NT2/D1 (cell line): ENCODE measurements at regions not wholly inside any gene's neighbourhood (a gene's known extent, or its start where the extent isn't known, plus 50 kb on each side); places are given as distances from the start of the nearest gene placed in this dataset.
A peak's percentile ranks its signal among the peaks of the same experiment; 100 is the strongest.

Experiments
- DNase-seq: peaks from one replicate; pipeline ENCODE4 v3.0.0-alpha.2; 2011; ENCODE audit warnings: low read depth, low spot score
- H3K27me3 ChIP-seq: 2 replicates; pipeline ENCODE4 v1.6.0; 2011; ENCODE audit warnings: mild to moderate bottlenecking; ENCODE audit not compliant: insufficient read length, insufficient read depth
- H3K36me3 ChIP-seq: 2 replicates; pipeline ENCODE4 v1.6.1; 2011; ENCODE audit warnings: mild to moderate bottlenecking, low read length, mixed read lengths; ENCODE audit not compliant: insufficient read depth, insufficient read length
- H3K4me1 ChIP-seq: 2 replicates; pipeline ENCODE4 v1.5.1; 2011; ENCODE audit not compliant: insufficient read depth, insufficient read length
- H3K4me3 ChIP-seq: 2 replicates; pipeline ENCODE4 v1.5.1; 2011; ENCODE audit warnings: low read depth; ENCODE audit not compliant: insufficient read length
- H3K9ac ChIP-seq: 2 replicates; pipeline ENCODE4 v1.6.0; 2011; ENCODE audit warnings: low read depth; ENCODE audit not compliant: insufficient read length
- H3K9me3 ChIP-seq: 2 replicates; pipeline ENCODE4 v1.5.1; 2011; ENCODE audit warnings: mild to moderate bottlenecking, low read length; ENCODE audit not compliant: insufficient read depth
- SUZ12 ChIP-seq: IDR thresholded peaks from 2 replicates; pipeline ENCODE4 v1.6.1; 2011; ENCODE audit not compliant: insufficient read length, insufficient read depth; ENCODE audit errors: extremely low read depth
- YY1 ChIP-seq: IDR thresholded peaks from 2 replicates; pipeline ENCODE4 v1.6.1; 2011; ENCODE audit not compliant: insufficient read length, insufficient read depth
- ZNF274 ChIP-seq: IDR thresholded peaks from 2 replicates; pipeline ENCODE4 v1.6.1; 2011; ENCODE audit warnings: mild to moderate bottlenecking, low read depth, low read length

- H3K9me3 ChIP-seq = no peaks in the 10 kb centered on the region
- TF ChIP-seq YY1 = no peak
- no peak for TF ChIP-seq ZNF274
- no peak for TF ChIP-seq SUZ12
Measured at GRCh38 chr1:90508376-90509167, 208.5 kb downstream of the BARHL2 start.

DNA sequence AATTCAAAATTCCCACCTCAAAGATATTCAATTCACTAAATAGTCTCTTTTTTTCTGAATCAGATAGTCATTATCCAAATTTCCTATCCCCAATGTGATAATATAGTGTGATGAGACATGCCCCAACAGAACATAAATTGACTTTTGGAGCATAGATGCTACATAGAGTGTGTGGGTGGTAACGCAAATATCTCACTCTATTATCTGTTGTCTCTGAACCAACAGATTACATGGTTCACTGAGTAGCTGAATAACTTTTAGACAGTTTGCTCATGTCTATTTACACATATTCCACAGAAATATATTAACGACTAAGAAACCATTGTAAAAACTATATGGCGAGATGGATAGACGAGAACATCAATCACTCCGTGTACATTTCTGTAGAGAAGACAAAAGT lies 209.9 kb downstream of the BARHL2 start:
- no peaks in the 10 kb centered on the region for H3K36me3 ChIP-seq
- no peak overlapping the region for H3K4me3 ChIP-seq
- no peaks in the 10 kb centered on the region for H3K27me3 ChIP-seq
- TF ChIP-seq SUZ12 (no peak), YY1 (no peak), ZNF274 (no peak)
- H3K9ac ChIP-seq = no peak overlapping the region
- peaks cover 2% of the 10 kb centered on the region for H3K4me1 ChIP-seq
- DNase-seq = no peak
- H3K9me3 ChIP-seq = no peaks in the 10 kb centered on the region

More at GRCh38 chr1:90508376-90509167, 208.5 kb downstream of the BARHL2 start:
- no peak for DNase-seq
- H3K4me3 ChIP-seq = no peak overlapping the region
- H3K27me3 ChIP-seq = no peaks in the 10 kb centered on the region
- no peaks in the 10 kb centered on the region for H3K4me1 ChIP-seq
- no peaks in the 10 kb centered on the region for H3K36me3 ChIP-seq
- H3K9ac ChIP-seq = no peak overlapping the region

- H3K9ac ChIP-seq = no peak overlapping the region
- no peaks in the 10 kb centered on the region for H3K9me3 ChIP-seq
- TF ChIP-seq ZNF274 (no peak), SUZ12 (no peak), YY1 (no peak)
- no peaks in the 10 kb centered on the region for H3K27me3 ChIP-seq
- H3K4me3 ChIP-seq = no peak overlapping the region
- DNase-seq = no peak
- peaks cover 6% of the 10 kb centered on the region for H3K4me1 ChIP-seq
- no peaks in the 10 kb centered on the region for H3K36me3 ChIP-seq
Measured at GRCh38 chr1:90505806-90506205, 211.3 kb downstream of the BARHL2 start.

- Histone ChIP-seq H3K9me3 (no peaks in the 10 kb centered on the region), H3K4me1 (peaks cover 6% of the 10 kb centered on the region), H3K36me3 (no peaks in the 10 kb centered on the region), H3K27me3 (no peaks in the 10 kb centered on the region), H3K4me3 (no peak overlapping the region), H3K9ac (no peak overlapping the region)
- TF ChIP-seq SUZ12 (no peak), YY1 (no peak), ZNF274 (no peak)
- no peak for DNase-seq
Measured at GRCh38 chr1:90504509-90504908, 212.6 kb downstream of the BARHL2 start.

DNA sequence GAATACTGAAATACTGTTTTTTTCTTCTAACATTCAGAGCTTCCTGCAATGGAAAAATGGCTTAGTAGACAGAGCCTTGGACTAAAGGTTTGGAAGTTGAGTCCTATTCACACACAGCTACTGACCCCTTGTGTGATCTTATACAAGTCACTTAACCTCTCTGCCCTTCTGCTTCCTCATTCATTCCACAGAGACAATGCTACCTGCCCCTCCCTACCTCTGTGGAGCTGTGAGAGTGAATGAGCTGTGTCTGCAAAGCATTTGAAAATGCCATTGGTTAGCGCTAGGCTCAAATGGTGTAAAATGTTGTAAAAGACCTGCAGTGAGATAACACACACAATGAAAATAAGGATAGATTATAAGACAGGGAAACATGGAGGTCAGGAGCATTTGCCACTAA lies 214.4 kb downstream of the BARHL2 start:
- no peaks in the 10 kb centered on the region for H3K36me3 ChIP-seq
- TF ChIP-seq SUZ12 (no peak), ZNF274 (no peak), YY1 (no peak)
- peaks cover 6% of the 10 kb centered on the region for H3K4me1 ChIP-seq
- no peaks in the 10 kb centered on the region for H3K27me3 ChIP-seq
- H3K9ac ChIP-seq = no peak overlapping the region
- peak; percentile 43 for DNase-seq
- H3K4me3 ChIP-seq = no peak overlapping the region
- H3K9me3 ChIP-seq = no peaks in the 10 kb centered on the region

DNA sequence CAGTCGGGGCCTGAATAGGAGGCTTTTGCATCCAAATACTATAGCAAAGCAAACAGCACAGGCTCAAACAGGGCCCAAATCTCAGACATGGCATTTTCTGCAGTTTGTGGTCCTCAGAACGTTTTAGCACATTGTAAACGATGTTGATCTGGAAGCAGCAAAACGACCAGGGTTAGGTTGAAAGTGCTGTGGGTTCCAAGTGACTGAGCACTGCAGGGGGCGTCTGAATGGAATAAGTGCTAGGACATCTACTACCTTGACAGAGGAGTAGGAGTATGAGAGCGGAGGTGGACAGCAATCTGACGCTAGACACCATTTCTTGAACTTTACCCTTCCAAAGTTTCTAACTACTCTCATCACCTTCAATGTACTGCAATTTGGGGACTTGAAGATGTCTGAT lies 214.9 kb downstream of the BARHL2 start:
- no peak overlapping the region for H3K4me3 ChIP-seq
- no peaks in the 10 kb centered on the region for H3K27me3 ChIP-seq
- no peak overlapping the region for H3K9ac ChIP-seq
- peaks cover 6% of the 10 kb centered on the region for H3K4me1 ChIP-seq
- DNase-seq = no peak
- no peaks in the 10 kb centered on the region for H3K9me3 ChIP-seq
- no peaks in the 10 kb centered on the region for H3K36me3 ChIP-seq
- no peak for TF ChIP-seq YY1
- no peak for TF ChIP-seq SUZ12
- no peak for TF ChIP-seq ZNF274

- Histone ChIP-seq H3K36me3 (no peaks in the 10 kb centered on the region), H3K4me3 (no peak overlapping the region), H3K9ac (no peak overlapping the region), H3K27me3 (no peaks in the 10 kb centered on the region), H3K9me3 (no peaks in the 10 kb centered on the region), H3K4me1 (peaks cover 6% of the 10 kb centered on the region)
- no peak for DNase-seq
- TF ChIP-seq SUZ12 = no peak
- no peak for TF ChIP-seq ZNF274
- TF ChIP-seq YY1 = no peak
Measured at GRCh38 chr1:90501281-90501680, 215.8 kb downstream of the BARHL2 start.
